ENCODE measurements at regions not wholly inside any gene's neighbourhood (a gene's known extent, or its start where the extent isn't known, plus 50 kb on each side); places are given as distances from the start of the nearest gene placed in this dataset.

GRCh38 chr2:236395067-236395466 lies 130.9 kb upstream of the ASB18 start:
- Histone ChIP-seq H3K27me3 (no peaks in the 10 kb centered on the region), H3K4me3 (no peak overlapping the region), H3K36me3 (no peaks in the 10 kb centered on the region), H3K9me3 (no peaks in the 10 kb centered on the region)
- DNase-seq: no peak

GRCh38 chr2:236396818-236397350 lies 132.7 kb upstream of the ASB18 start:
- no peaks in the 10 kb centered on the region for H3K9me3 ChIP-seq
- no peaks in the 10 kb centered on the region for H3K27me3 ChIP-seq
- DNase-seq: no peak
- H3K36me3 ChIP-seq: no peaks in the 10 kb centered on the region
- no peak overlapping the region for H3K4me3 ChIP-seq

- Histone ChIP-seq H3K36me3 (no peaks in the 10 kb centered on the region), H3K4me3 (no peak overlapping the region), H3K9me3 (no peaks in the 10 kb centered on the region), H3K27me3 (no peaks in the 10 kb centered on the region)
- DNase-seq: no peak
These were observed 133.5 kb upstream of the ASB18 start for GRCh38 chr2:236397681-236398080.

- H3K27me3 ChIP-seq: no peaks in the 10 kb centered on the region
These were observed 135.2 kb upstream of the ASB18 start for GRCh38 chr2:236399409-236399808.

GRCh38 chr2:236400046-236400574 lies 135.9 kb upstream of the ASB18 start:
- no peaks in the 10 kb centered on the region for H3K36me3 ChIP-seq
- no peaks in the 10 kb centered on the region for H3K9me3 ChIP-seq
- no peak overlapping the region for H3K4me3 ChIP-seq
- DNase-seq: no peak
- H3K27me3 ChIP-seq: no peaks in the 10 kb centered on the region

More at GRCh38 chr2:236399409-236399808, 135.2 kb upstream of the ASB18 start:
- DNase-seq: no peak
- Histone ChIP-seq H3K9me3 (no peaks in the 10 kb centered on the region), H3K4me3 (no peak overlapping the region), H3K36me3 (no peaks in the 10 kb centered on the region)

GRCh38 chr2:236400594-236401360 lies 136.6 kb upstream of the ASB18 start:
- no peaks in the 10 kb centered on the region for H3K27me3 ChIP-seq
- H3K9me3 ChIP-seq: no peaks in the 10 kb centered on the region
- H3K36me3 ChIP-seq: no peaks in the 10 kb centered on the region
- no peak for DNase-seq
- H3K4me3 ChIP-seq: no peak overlapping the region

GRCh38 chr2:236402033-236402790 lies 138.0 kb upstream of the ASB18 start:
- no peak for DNase-seq
- H3K9me3 ChIP-seq: no peaks in the 10 kb centered on the region
- no peaks in the 10 kb centered on the region for H3K27me3 ChIP-seq
- no peaks in the 10 kb centered on the region for H3K36me3 ChIP-seq
- H3K4me3 ChIP-seq: no peak overlapping the region

- Histone ChIP-seq H3K27me3 (no peaks in the 10 kb centered on the region), H3K9me3 (no peaks in the 10 kb centered on the region)
These were observed 138.9 kb upstream of the ASB18 start for GRCh38 chr2:236403125-236403524.

GRCh38 chr2:236403811-236404210 lies 139.6 kb upstream of the ASB18 start:
- Histone ChIP-seq H3K36me3 (no peaks in the 10 kb centered on the region), H3K27me3 (no peaks in the 10 kb centered on the region), H3K9me3 (no peaks in the 10 kb centered on the region), H3K4me3 (no peak overlapping the region)
- DNase-seq: no peak

More at GRCh38 chr2:236403125-236403524, 138.9 kb upstream of the ASB18 start:
- DNase-seq: no peak
- Histone ChIP-seq H3K36me3 (no peaks in the 10 kb centered on the region), H3K4me3 (no peak overlapping the region)

GRCh38 chr2:236404346-236404745 lies 140.1 kb upstream of the ASB18 start:
- Histone ChIP-seq H3K27me3 (no peaks in the 10 kb centered on the region), H3K9me3 (no peaks in the 10 kb centered on the region), H3K36me3 (no peaks in the 10 kb centered on the region), H3K4me3 (no peak overlapping the region)
- DNase-seq: no peak

GRCh38 chr2:236405357-236405756 lies 141.2 kb upstream of the ASB18 start:
- Histone ChIP-seq H3K27me3 (no peaks in the 10 kb centered on the region), H3K36me3 (no peaks in the 10 kb centered on the region), H3K4me3 (no peak overlapping the region), H3K9me3 (no peaks in the 10 kb centered on the region)
- DNase-seq: no peak

- Histone ChIP-seq H3K36me3 (no peaks in the 10 kb centered on the region), H3K27me3 (0 out of 2 replicates have a peak, but pooled peaks cover 5% of the 10 kb centered on the region), H3K9me3 (no peaks in the 10 kb centered on the region), H3K4me3 (no peak overlapping the region)
- DNase-seq: no peak
These were observed 143.9 kb upstream of the ASB18 start for GRCh38 chr2:236408090-236408489.

- no peak for DNase-seq
- Histone ChIP-seq H3K27me3 (peaks cover 8% of the 10 kb centered on the region; the same call in 1 of the 2 replicates), H3K9me3 (no peaks in the 10 kb centered on the region), H3K4me3 (no peak overlapping the region), H3K36me3 (no peaks in the 10 kb centered on the region)
These were observed 144.6 kb upstream of the ASB18 start for GRCh38 chr2:236408786-236409185.

GRCh38 chr2:236415684-236416444 lies 151.7 kb upstream of the ASB18 start:
- Histone ChIP-seq H3K27me3 (peaks cover 9% of the 10 kb centered on the region), H3K9me3 (no peaks in the 10 kb centered on the region), H3K36me3 (no peaks in the 10 kb centered on the region), H3K4me3 (no peak overlapping the region)
- no peak for DNase-seq

GRCh38 chr2:236417150-236417549 lies 152.5 kb upstream of the ACKR3 start:
- no peaks in the 10 kb centered on the region for H3K9me3 ChIP-seq
- H3K36me3 ChIP-seq: no peaks in the 10 kb centered on the region
- peaks cover 9% of the 10 kb centered on the region for H3K27me3 ChIP-seq
- no peak overlapping the region for H3K4me3 ChIP-seq
- DNase-seq: no peak

GRCh38 chr2:236430584-236430983 lies 139.0 kb upstream of the ACKR3 start:
- Histone ChIP-seq H3K36me3 (no peaks in the 10 kb centered on the region), H3K4me3 (no peak overlapping the region), H3K9me3 (no peaks in the 10 kb centered on the region), H3K27me3 (peaks cover 4% of the 10 kb centered on the region; the same call in 1 of the 2 replicates)
- no peak for DNase-seq

- DNase-seq: no peak
- H3K9me3 ChIP-seq: no peaks in the 10 kb centered on the region
- no peaks in the 10 kb centered on the region for H3K36me3 ChIP-seq
These were observed 135.0 kb upstream of the ACKR3 start for GRCh38 chr2:236434593-236434992.

More at GRCh38 chr2:236434593-236434992, 135.0 kb upstream of the ACKR3 start:
- Histone ChIP-seq H3K4me3 (no peak overlapping the region), H3K27me3 (peaks cover 7% of the 10 kb centered on the region)
